IMR-90 (cell line): ENCODE measurements at regions not wholly inside any gene's neighbourhood (a gene's known extent, or its start where the extent isn't known, plus 50 kb on each side); places are given as distances from the start of the nearest gene placed in this dataset.

ENCODE experiments used
- CEBPB ChIP-seq: IDR thresholded peaks from 2 replicates; pipeline ENCODE4 v1.6.1; 2012; ENCODE audit warnings: low read depth, low read length, improper control_type of control experiment
- CHD1 ChIP-seq: IDR thresholded peaks from 2 replicates; pipeline ENCODE4 v1.6.1; 2012; ENCODE audit warnings: low read depth, low read length, improper control_type of control experiment
- ELK1 ChIP-seq: fragments of 150-350 bp; IDR thresholded peaks from 2 replicates; pipeline ENCODE4 v1.6.1; 2016; ENCODE audit warnings: low read depth, mild to moderate bottlenecking, low read length, moderate library complexity, borderline replicate concordance
- MAFK ChIP-seq: IDR thresholded peaks from 2 replicates; pipeline ENCODE4 v1.6.1; 2012; ENCODE audit warnings: low read depth, low read length, improper control_type of control experiment
- MXI1 ChIP-seq: IDR thresholded peaks from 2 replicates; pipeline ENCODE4 v1.6.1; 2012; ENCODE audit warnings: low read depth, mild to moderate bottlenecking, low read length, moderate library complexity, borderline replicate concordance
- NFE2L2 ChIP-seq: fragments of 150-350 bp; IDR thresholded peaks from 2 replicates; pipeline ENCODE4 v1.6.1; 2016; ENCODE audit warnings: low read depth, mild to moderate bottlenecking, low read length
- POLR2A ChIP-seq: IDR thresholded peaks from 2 replicates; pipeline ENCODE4 v1.6.1; 2012; ENCODE audit warnings: mild to moderate bottlenecking, low read depth, low read length
- RAD21 ChIP-seq: IDR thresholded peaks from 2 replicates; pipeline ENCODE4 v1.6.1; 2012; ENCODE audit warnings: low read length, improper control_type of control experiment
- RCOR1 ChIP-seq: IDR thresholded peaks from 2 replicates; pipeline ENCODE4 v1.6.1; 2012; ENCODE audit warnings: mild to moderate bottlenecking, low read length, improper control_type of control experiment; ENCODE audit not compliant: insufficient replicate concordance
- RFX5 ChIP-seq: IDR thresholded peaks from 2 replicates; pipeline ENCODE4 v1.8.0; 2012; ENCODE audit warnings: low read depth, mild to moderate bottlenecking, low read length, moderate library complexity
- TF ChIP-seq, protein P1 (sequence below): conservative IDR thresholded peaks from 2 replicates; pipeline ENCODE4 v1.5.1; 2012; ENCODE audit warnings: mild to moderate bottlenecking, low read depth, low read length, improper control_type of control experiment

DNA sequence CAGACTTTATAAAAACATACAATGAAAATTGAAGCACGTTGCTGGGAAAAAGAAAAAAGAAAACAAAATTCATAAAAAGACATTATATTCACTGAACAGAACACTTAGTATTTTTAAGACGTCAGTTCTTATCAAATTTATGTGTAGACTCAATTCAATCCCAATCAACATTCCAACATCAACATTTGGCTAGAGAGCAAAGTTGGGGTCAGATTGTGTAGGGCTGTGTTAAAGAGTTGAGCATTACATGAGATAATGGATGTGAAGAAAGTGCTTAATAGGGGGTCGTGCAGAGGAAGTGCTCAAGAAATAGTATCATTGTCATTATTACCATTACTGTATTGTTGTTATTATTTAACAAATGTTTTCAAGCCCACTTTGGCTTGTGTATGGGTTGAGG is 154.1 kb upstream of the TNP1 start:
- TF ChIP-seq, protein P1, sequence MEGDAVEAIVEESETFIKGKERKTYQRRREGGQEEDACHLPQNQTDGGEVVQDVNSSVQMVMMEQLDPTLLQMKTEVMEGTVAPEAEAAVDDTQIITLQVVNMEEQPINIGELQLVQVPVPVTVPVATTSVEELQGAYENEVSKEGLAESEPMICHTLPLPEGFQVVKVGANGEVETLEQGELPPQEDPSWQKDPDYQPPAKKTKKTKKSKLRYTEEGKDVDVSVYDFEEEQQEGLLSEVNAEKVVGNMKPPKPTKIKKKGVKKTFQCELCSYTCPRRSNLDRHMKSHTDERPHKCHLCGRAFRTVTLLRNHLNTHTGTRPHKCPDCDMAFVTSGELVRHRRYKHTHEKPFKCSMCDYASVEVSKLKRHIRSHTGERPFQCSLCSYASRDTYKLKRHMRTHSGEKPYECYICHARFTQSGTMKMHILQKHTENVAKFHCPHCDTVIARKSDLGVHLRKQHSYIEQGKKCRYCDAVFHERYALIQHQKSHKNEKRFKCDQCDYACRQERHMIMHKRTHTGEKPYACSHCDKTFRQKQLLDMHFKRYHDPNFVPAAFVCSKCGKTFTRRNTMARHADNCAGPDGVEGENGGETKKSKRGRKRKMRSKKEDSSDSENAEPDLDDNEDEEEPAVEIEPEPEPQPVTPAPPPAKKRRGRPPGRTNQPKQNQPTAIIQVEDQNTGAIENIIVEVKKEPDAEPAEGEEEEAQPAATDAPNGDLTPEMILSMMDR, result no peak
- no peak for TF ChIP-seq POLR2A
- TF ChIP-seq RAD21, result no peak
- TF ChIP-seq CEBPB, result no peak
- TF ChIP-seq NFE2L2, result no peak
- TF ChIP-seq RCOR1, result no peak
- TF ChIP-seq RFX5, result no peak
- no peak for TF ChIP-seq MXI1
- no peak for TF ChIP-seq MAFK
- no peak for TF ChIP-seq CHD1
- no peak for TF ChIP-seq ELK1
